Loucy (cell line): ENCODE measurements at regions not wholly inside any gene's neighbourhood (a gene's known extent, or its start where the extent isn't known, plus 50 kb on each side); places are given as distances from the start of the nearest gene placed in this dataset.

Source experiments
- H2AFZ ChIP-seq: fragments of 200-600 bp; sonication (generic); 2 replicates; pipeline ENCODE4 v1.6.0; 2016; ENCODE audit warnings: antibody characterized with exemption, mild to moderate bottlenecking, low read length, moderate library complexity
- H3F3A ChIP-seq: fragments of 200-600 bp; 2 replicates; pipeline ENCODE4 v1.6.0; 2016; ENCODE audit warnings: antibody characterized with exemption, low read depth, mild to moderate bottlenecking
- H3K27me3 ChIP-seq: fragments of 200-600 bp; sonication (generic); 2 replicates; pipeline ENCODE4 v1.6.1; 2014; ENCODE audit warnings: low read length, mild to moderate bottlenecking; ENCODE audit not compliant: insufficient read depth, poor library complexity, severe bottlenecking
- H3K36me3 ChIP-seq: fragments of 200-600 bp; sonication (generic); 2 replicates; pipeline ENCODE4 v1.6.1; 2016; ENCODE audit warnings: low read length; ENCODE audit not compliant: insufficient read depth
- H3K4me1 ChIP-seq: fragments of 200-600 bp; sonication (generic); 2 replicates; pipeline ENCODE4 v1.5.1; 2014; ENCODE audit warnings: low read length, mild to moderate bottlenecking; ENCODE audit not compliant: insufficient read depth, poor library complexity, severe bottlenecking
- H3K4me2 ChIP-seq: fragments of 200-600 bp; sonication (generic); 2 replicates; pipeline ENCODE4 v1.6.0; 2014; ENCODE audit warnings: antibody characterized with exemption, low read length, low read depth, mild to moderate bottlenecking; ENCODE audit not compliant: poor library complexity, severe bottlenecking
- H3K4me3 ChIP-seq: fragments of 200-600 bp; sonication (generic); 2 replicates; pipeline ENCODE4 v1.5.1; 2014; ENCODE audit warnings: low read length, mild to moderate bottlenecking, mixed read lengths; ENCODE audit not compliant: poor library complexity, severe bottlenecking
- H3K79me2 ChIP-seq: fragments of 200-600 bp; sonication (generic); 2 replicates; pipeline ENCODE4 v1.6.1; 2014; ENCODE audit warnings: low read length; ENCODE audit not compliant: insufficient read depth
- H3K9ac ChIP-seq: fragments of 200-600 bp; sonication (generic); 2 replicates; pipeline ENCODE4 v1.6.0; 2014; ENCODE audit warnings: mild to moderate bottlenecking, low read depth, low read length, moderate library complexity; ENCODE audit not compliant: poor library complexity, severe bottlenecking
- H3K9me2 ChIP-seq: fragments of 200-600 bp; sonication (generic); replicated peaks from 2 replicates; pipeline ENCODE4 v1.6.1; 2016; ENCODE audit warnings: low read depth, low read length, mixed read lengths
- H3K9me3 ChIP-seq: fragments of 200-600 bp; sonication (generic); 2 replicates; pipeline ENCODE4 v1.6.1; 2014; ENCODE audit warnings: mild to moderate bottlenecking, antibody characterized with exemption, low read length, low read depth; ENCODE audit not compliant: insufficient read depth
- H4K20me1 ChIP-seq: fragments of 200-600 bp; sonication (generic); 2 replicates; pipeline ENCODE4 v1.6.0; 2014; ENCODE audit warnings: antibody characterized with exemption, low read length, mild to moderate bottlenecking; ENCODE audit not compliant: insufficient read depth, poor library complexity, severe bottlenecking
- EZH2phosphoT487 ChIP-seq: fragments of 200-600 bp; IDR thresholded peaks from 2 replicates; pipeline ENCODE4 v1.6.1; 2018; ENCODE audit warnings: antibody characterized with exemption, mild to moderate bottlenecking, moderate library complexity, borderline replicate concordance
- TF ChIP-seq, protein P1 (sequence below): fragments of 200-600 bp; sonication (generic); conservative IDR thresholded peaks from 2 replicates; pipeline ENCODE4 v1.5.1; 2014; ENCODE audit warnings: mild to moderate bottlenecking, antibody characterized with exemption, low read length

DNA sequence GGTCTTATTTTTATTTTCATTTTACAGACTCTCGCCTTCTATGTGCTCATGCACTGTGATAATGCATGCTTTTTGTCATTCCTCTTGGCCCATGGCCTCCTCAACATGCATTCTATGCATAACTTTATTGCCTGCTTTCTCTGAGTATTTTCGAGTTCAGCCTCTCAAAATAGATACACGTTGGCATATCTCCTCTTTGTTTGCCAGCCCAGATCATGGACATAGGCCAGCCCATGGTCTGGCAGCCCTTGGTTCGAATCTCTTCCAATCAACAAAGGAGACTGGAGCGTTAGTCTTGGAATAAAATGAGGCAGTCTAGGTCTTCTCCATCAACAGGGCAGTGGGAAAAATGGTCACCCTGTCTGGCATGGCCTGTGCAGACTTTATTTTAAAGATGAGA lies 279.5 kb upstream of the ADAMTS16 start:
- H3K9me3 ChIP-seq = no peaks in the 10 kb centered on the region
- no peaks in the 10 kb centered on the region for H3K9me2 ChIP-seq
- H4K20me1 ChIP-seq = no peaks in the 10 kb centered on the region
- H3K9ac ChIP-seq = no peak overlapping the region
- H3K4me1 ChIP-seq = no peaks in the 10 kb centered on the region
- H3K36me3 ChIP-seq = no peaks in the 10 kb centered on the region
- H3K4me3 ChIP-seq = no peak overlapping the region
- no peak overlapping the region for H3K4me2 ChIP-seq
- H2AFZ ChIP-seq = no peak overlapping the region
- H3K27me3 ChIP-seq = no peaks in the 10 kb centered on the region
- H3K79me2 ChIP-seq = no peaks in the 10 kb centered on the region
- no peaks in the 10 kb centered on the region for H3F3A ChIP-seq
- no peak for TF ChIP-seq EZH2phosphoT487
- TF ChIP-seq, protein P1, sequence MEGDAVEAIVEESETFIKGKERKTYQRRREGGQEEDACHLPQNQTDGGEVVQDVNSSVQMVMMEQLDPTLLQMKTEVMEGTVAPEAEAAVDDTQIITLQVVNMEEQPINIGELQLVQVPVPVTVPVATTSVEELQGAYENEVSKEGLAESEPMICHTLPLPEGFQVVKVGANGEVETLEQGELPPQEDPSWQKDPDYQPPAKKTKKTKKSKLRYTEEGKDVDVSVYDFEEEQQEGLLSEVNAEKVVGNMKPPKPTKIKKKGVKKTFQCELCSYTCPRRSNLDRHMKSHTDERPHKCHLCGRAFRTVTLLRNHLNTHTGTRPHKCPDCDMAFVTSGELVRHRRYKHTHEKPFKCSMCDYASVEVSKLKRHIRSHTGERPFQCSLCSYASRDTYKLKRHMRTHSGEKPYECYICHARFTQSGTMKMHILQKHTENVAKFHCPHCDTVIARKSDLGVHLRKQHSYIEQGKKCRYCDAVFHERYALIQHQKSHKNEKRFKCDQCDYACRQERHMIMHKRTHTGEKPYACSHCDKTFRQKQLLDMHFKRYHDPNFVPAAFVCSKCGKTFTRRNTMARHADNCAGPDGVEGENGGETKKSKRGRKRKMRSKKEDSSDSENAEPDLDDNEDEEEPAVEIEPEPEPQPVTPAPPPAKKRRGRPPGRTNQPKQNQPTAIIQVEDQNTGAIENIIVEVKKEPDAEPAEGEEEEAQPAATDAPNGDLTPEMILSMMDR = no peak

DNA sequence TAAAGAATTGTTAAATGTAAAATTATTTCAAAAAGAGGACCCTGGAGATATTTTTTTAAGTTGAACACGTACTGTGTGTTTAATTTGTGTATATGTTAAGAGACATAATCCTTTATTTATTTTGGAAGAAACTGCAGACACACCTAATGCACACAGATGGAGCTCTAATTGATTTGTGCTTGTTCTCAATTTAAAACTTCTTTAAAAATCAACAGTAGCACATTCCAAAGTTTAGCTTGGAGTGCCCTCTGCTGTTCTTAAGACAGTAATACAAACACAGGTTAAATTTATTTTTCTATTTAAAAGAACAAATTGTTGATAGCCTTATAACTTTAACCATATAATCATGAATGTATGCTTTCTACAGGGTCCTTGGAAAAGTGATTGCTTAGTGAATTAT lies 277.6 kb upstream of the ADAMTS16 start:
- Histone ChIP-seq H3F3A (no peaks in the 10 kb centered on the region), H2AFZ (no peak overlapping the region), H3K9ac (no peak overlapping the region), H3K9me2 (no peaks in the 10 kb centered on the region), H4K20me1 (no peaks in the 10 kb centered on the region), H3K4me1 (no peaks in the 10 kb centered on the region), H3K9me3 (no peaks in the 10 kb centered on the region), H3K36me3 (no peaks in the 10 kb centered on the region), H3K4me3 (no peak overlapping the region), H3K27me3 (no peaks in the 10 kb centered on the region), H3K79me2 (no peaks in the 10 kb centered on the region), H3K4me2 (no peak overlapping the region)
- TF ChIP-seq, protein P1 = peak; percentile 80
- TF ChIP-seq EZH2phosphoT487 = no peak

DNA sequence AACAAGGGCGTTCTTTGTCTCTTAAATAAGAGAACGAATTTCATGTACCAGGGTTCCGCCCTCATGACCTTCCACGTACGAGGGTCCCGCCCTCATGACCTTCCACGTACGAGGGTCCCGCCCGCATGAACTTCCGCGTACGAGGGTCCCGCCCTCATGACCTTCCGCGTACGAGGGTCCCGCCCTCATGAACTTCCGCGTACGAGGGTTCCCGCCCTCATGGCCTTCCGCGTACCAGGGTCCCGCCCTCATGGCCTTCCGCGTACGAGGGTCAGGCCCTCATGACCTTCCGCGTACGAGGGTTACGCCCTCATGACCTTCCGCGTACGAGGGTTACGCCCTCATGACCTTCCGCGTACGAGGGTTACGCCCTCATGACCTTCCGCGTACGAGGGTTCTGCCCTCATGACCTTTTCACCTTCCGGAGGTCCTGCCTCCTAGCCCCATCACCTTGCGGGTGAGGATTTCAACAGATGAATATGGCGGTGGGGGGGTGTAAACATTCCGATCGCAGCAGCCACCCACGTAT lies 273.9 kb upstream of the ADAMTS16 start:
- no peaks in the 10 kb centered on the region for H4K20me1 ChIP-seq
- no peaks in the 10 kb centered on the region for H3F3A ChIP-seq
- no peak for TF ChIP-seq EZH2phosphoT487
- TF ChIP-seq, protein P1 = no peak
- no peak overlapping the region for H2AFZ ChIP-seq
- no peaks in the 10 kb centered on the region for H3K9me3 ChIP-seq
- no peaks in the 10 kb centered on the region for H3K4me1 ChIP-seq
- no peak overlapping the region for H3K4me2 ChIP-seq
- H3K36me3 ChIP-seq = no peaks in the 10 kb centered on the region
- H3K27me3 ChIP-seq = no peaks in the 10 kb centered on the region
- H3K4me3 ChIP-seq = no peak overlapping the region
- no peak overlapping the region for H3K9ac ChIP-seq
- no peaks in the 10 kb centered on the region for H3K79me2 ChIP-seq
- H3K9me2 ChIP-seq = no peaks in the 10 kb centered on the region
